HPDE6-E6E7 (cell line): ENCODE measurements at regions not wholly inside any gene's neighbourhood (a gene's known extent, or its start where the extent isn't known, plus 50 kb on each side); places are given as distances from the start of the nearest gene placed in this dataset.
"Not testable (repeated sequence)": the region's sequence is repeated elsewhere in the genome, so short reads cannot be mapped to it uniquely, and the experiment has no call there.

Source experiments
- DNase-seq: peaks from one replicate; pipeline ENCODE4 v3.0.0; 2011; ENCODE audit warnings: missing footprints; ENCODE audit errors: extremely low spot score

DNA sequence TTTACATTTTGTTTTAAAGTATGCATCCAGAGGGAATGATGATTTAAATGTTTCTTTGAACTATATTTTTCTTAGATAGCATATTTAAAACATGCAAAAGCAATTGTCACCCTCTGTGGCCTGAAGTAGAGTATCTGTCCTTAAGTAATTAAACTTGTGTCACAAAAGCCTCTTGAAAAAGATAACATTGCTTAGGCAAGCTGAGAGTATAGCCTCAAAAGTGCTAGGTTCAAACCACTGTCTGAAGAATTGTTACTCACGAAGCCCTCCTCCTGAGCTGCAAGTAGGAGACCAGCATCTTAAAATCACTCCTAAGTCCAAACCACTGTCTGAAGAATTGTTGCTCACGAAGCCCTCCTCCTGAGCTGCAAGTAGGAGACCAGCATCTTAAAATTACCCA, 378.0 kb upstream of the PRR16 start:
- DNase-seq, result no peak

DNA sequence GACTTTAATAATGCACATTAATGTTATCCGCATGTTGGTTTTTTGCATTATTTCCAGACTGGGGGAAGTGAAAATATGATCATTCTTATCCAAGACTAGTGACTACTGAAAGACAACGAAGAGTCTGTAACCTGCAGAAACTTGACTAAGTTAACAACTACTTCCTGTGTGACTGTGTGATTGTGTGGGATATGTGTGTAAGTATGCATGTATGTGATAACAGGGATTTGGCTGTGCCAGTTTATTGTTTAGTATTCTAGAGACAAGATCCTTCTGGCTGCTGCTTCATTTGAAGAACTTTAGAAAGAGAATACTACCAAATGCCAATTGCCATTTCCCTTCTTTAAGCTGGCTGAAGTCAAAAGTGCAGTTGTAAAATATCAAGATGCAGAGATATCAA, 375.7 kb upstream of the PRR16 start:
- DNase-seq, result no peak

DNA sequence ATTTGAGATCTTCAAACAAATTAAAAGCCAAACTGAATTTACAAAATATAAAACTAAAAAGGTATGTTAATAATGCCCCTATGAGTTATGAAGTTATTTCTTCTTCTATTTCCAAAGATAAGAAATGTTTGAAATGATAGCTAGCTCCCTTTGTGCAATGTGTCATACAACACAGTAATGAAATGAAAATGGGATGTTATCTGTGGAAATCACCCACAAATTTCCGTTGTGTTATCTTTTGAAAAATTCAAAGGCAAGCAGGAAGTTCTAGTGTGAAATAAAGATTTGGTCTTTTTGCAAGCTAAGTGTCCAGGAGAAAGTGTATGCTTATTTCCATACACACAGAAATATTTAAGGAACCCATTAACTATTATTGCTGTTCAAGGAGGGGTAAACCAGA, 375.3 kb upstream of the PRR16 start:
- DNase-seq, result no peak

DNA sequence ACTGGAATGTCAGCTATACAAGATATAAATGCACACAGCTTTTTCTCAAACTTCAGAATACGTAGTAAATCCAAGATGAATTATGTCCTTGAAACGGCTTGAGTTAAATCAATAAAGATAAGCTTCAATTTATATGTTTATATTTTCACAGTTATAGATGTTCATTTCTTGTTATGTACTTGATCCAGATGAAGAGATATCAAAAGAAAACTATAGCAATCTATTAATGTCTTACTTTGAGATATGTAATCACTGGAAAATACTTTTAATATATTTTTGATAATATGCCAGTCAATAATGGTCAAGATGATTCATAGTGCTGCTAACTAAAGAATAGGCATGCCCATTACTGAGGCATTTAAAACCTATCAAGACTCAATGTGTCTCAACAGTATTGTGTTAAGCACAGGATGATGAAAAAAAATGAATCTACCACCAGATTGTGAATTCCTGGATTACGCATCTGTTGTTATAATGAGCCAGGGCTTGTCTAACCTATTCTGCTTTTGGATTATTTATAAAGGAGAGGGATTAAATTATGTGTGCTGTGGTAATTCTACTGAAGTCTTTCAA, 372.6 kb upstream of the PRR16 start:
- DNase-seq, result no peak

DNA sequence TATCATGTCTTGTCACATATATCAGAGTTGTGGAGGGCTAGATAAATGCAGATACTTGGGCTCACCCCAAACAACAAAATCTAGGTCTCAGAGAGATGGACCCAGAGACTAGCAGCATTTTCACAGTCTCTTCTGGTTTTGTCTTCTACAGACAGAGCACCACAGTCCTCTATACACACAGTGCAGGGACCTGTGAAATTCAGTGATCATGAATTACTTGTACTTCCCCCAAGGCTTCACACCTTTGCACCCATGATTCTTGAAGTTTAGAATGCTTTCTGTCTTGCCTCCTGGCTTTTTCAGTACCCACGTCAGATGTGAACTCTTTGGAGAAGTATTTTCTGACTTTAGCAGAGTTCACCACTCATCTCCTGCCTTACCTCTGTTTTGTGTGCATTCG, 371.5 kb upstream of the PRR16 start:
- no peak for DNase-seq

DNA sequence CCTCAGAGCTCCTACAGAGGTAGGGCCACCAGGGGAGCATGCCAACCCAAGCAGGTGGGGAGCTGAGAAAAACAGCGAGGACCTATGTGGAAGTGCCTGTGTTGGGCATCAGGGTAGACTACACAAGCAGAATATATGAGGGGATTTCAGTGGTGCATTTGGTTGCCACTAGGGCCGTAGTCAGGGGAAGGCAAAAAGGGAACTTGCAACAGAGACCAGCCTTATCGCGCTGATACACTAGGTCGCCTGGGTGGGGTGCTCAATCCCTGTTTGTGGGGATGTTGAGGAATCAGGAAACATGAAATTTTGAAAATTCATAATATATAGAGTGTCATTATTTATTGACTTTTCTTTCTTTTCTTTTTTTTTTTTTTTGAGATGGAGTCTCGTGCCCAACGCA, 370.9 kb upstream of the PRR16 start:
- DNase-seq, result no peak

DNA sequence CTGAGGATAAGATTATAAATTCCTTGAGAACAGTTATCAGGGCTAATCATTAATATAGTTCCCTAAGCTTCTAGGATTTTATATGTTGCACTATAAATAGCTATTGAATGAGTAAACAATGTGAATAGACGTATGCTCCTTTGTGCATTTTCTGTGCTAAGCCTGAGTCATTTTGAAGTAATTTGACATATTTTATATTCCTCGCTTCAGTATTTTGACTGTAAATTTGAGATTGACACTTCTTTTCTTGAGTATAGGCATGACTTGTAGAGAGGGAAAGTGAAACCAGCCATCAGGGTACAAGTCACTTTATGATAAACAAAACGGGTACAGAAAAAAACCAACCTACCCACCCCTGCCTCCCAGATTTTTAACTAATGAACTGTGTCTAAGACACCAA, 367.7 kb upstream of the PRR16 start:
- peak; percentile 3 for DNase-seq

DNA sequence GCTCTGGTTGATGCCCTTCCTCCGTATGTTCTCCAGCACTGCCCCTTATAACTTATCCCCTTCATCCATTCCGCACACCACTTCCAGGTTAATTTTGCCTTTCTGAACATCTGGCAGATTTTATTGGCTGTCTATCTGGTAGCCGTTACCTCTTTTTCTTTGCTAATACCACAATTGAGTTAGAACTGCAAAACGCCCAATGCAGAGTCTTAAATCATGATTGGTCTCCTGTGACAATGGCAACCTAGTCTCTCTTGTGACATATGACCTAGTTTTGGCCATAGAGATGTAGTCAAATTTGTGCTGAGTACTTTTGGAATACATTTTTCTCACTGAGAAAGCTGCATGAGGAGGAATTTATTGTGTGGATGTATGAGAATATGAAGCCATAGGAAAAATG, 365.7 kb upstream of the PRR16 start:
- DNase-seq, result no peak

DNA sequence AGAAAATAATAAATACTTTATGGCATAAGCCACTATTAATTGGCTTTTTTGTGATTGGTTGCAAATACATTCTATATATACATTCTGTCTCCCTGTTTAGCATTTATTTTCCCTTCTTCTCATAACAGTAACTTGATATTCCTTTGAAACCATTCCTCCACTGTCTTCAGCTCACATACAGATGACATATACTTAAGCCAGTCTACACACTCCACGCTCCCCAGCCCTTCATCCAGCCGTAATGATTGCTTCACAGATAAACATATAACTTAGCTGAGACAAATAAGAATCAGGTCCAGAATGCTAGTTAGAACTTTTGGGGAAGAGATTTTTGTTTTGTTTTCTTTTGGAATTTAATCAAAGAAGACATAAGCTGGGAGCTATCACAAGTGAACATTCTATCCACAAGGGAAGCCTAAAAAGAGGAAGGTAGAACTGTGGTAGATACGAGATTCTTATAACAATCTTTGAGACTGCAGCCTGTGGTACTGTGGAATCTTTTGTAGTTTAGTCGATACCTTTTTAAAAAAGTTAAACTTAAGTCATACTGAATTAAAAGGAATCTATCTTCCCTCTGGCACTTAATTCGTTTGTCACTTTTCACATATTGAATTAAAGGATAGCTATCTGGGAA, 365.1 kb upstream of the PRR16 start:
- no peak for DNase-seq

DNA sequence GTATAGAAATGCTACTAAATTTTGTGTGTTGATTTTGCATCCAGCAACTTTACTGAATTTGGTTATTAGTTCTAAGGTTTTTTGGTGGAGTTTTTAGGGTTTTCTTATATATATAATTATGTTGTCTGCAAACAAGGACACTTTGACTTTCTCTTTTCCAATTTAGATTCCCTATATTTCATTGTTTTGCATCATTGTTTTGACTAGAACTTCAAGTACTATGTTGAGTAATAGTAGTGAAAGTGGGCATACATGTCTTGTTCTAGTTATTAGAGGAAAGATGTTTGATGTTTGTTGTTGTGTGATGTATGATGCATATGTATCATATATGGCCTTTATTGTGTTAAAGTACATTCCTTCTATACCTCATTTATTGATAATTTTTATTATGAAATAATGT, 362.3 kb upstream of the PRR16 start:
- no peak for DNase-seq

DNA sequence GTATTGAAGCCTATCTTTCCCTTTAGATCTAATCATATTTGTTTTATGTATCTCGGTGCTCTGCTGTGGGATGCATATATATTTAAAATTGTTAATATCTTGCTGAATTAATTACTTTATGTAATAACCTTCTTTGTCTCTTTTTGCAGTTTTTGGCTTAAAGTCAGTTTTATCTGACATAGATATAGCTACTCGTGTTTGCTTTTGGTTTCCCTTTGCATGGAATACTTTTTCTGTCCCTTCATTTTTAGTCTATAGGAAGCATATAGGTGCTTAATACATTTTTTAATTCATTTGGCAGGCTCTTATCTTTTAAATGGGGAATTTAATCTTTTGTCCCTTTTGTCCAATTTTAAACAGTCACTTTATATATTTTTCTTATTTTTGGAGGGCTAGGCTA, 360.6 kb upstream of the PRR16 start:
- DNase-seq, result no peak

DNA sequence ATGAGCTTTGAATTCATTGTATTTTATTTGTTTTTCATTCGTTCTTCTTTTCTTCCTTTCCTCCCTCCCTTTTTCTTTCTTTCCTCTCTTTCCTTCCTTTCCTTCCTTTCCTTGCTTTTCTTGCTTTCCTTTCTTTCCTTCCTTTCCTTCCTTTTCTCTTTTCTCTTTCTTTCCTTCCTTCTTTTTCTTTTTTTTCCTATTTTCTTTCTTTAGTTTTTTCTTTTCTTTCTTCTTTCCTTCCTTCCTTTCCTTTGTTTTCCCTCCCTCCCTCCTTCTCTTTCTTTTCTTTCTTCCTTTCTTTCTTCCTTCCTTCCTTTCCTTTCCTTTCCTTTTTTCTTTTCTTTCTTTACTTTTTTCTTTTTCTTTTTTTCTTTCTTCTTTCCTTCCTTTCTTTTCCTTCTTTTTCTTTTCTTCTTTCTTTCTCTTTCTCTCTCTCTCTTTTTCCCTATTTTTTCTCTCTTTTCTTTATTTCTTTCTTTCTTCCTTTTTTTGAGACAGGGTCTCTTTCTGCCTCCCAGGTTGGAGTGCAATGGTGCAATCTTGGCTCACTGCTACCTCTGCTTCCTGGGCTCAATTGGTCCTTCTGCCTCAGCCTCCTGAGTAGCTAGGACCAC, 357.1 kb upstream of the PRR16 start:
- DNase-seq, result no peak

DNA sequence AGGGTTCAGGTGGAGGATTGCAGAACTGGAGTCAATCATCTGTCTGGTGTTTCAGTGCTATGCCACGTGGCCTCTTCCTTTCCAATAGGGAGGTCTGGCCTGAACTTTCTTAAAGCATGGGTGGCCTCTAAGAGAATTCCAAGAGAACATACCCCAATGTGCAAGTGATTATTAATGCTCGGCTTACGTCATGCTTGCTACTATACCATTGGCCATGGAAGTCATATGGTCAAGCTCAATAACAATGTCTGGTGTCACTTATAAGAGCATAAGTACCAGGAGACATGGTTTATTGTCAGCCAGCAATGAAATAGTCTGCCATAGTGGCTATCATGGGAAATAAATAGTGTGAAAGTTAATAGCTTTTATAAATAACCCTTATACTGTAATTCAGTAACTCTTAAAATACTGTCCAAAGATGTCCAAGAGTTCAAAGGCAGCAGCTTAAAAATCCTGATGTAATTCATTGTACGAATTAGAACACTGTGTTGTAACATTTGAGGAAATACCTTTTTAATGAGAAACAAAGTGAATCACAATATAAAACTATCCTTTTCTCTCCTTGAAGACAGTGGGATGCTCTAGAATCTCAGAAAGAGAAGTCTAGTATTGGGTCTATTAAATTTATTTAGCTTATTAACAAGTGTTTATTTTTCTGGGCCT, 355.4 kb upstream of the PRR16 start:
- no peak for DNase-seq

DNA sequence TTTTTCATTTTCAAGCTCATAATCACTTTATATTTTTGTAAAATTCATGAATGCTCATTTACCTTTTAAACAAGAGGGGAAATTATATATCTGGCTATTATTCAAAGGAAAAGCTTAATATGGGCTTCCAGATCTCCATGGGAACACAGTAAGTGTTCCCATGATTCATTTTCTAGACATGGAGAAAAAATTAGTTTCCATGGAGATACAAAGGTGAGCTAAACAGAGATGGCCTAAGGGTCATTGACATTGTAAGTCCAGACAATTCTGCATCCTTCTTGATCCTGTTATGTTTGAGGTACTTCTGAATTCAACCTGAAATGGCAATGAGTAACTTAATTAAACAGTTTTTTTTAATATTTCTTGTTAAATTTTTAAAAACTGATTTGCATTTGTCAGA, 341.4 kb upstream of the PRR16 start:
- DNase-seq, result no peak

DNA sequence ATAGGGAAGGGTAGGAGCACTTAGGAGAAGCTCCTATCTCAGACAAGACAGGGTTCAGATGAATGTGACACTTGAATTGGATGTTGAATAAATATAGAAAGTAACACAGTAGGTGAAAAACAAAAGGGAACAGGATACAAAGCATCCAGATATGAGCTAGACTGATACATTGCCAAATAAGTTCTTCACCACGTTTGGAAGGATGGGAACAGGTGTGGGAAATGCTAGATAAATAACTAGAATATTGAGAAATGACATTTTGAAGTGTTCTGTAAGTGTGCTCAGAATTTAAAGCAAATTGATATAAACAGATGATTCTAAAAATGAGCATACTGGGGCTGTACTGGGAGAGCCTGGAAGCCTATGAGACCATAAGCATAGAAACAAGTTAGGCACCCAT, 340.1 kb upstream of the PRR16 start:
- no peak for DNase-seq

DNA sequence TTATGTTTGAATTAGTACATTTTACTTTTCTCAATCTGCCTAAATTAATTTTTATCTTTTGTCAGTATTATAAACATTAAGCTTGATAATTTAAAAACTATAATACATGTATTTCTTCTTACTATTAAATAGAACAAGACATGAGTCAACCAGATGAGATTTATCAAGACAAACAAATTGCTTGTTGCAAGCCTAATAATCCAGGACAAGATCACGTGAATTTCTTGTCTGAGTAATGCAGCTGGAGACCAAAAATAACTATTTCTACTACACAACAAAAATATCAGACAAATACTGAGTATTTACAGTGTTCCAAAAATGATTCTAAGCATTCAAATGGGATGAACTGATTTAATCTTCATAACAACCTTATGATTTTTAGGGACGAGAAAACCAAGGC, 339.1 kb upstream of the PRR16 start:
- DNase-seq, result no peak

DNA sequence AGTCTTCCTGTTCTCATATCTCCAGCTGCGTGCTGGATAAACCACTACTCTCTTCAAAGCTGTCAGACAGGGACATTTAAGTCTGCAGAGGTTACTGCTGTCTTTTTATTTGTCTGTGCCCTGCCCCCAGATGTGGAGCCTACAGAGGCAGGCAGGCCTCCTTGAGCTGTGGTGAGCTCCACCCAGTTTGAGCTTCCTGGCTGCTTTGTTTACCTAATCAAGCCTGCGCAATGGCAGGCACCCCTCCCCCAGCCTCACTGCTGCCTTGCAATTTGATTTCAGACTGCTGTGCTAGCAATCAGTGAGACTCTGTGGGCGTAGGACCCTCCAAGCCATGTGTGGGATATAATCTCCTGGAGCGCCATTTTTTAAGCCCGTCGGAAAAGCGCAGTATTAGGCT, 331.8 kb upstream of the PRR16 start:
- not testable (repeated sequence) for DNase-seq

DNA sequence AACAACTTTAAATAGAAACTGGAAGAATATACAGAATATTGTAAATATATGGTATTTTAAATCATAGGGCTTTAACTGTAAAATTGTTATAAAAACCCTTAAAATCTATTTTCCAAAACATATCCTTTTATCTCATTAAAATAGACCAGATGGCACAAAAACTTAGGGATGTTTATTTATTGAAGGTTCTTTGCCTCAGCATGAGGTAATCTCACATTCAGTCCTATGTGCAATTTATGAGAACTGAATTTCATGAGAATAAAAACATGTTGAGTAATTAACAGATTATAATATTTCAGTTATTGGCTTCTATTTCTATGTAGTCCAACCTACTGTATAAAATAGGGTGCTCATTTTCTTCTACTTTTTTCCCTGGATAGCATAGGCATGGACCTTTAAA, 329.2 kb upstream of the PRR16 start:
- DNase-seq, result no peak

DNA sequence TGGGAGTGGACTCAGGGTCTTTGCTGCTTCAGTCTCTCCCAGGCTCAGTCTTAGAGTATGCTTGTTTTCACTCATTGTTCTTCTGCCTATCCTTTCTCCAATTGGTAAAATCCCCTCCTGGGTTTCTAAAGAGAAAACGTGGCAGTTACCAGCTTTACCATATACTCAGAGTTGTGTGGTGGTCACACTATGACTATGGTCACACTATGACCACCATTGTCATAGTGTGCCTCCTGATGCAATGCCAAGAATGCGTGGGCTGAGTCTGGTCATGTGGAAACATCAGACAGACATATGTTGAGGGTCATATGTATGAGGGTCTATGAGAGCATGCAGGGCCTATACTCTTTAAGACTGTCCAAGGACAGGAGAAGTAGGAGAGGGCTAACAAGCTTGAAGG, 326.5 kb upstream of the PRR16 start:
- no peak for DNase-seq

DNA sequence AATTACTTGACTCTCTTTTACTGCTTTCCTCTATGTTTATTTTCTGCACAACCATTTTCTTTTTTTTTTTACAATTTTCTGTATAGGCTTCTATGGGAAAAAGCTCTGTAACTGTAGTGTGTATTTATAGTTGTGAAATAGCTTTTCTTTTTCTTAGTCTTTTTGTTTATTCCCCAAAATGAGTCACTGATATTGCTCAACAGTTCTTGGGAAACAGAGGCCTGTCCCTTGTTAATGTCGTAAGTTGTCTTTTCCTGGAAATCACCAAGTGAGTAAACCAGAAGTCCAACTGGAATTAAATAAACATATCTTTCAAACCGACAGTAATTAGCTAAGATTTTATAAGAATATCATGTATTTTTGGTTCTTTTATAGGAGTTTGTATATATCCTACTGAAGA, 325.1 kb upstream of the PRR16 start:
- DNase-seq, result peak; percentile 57

DNA sequence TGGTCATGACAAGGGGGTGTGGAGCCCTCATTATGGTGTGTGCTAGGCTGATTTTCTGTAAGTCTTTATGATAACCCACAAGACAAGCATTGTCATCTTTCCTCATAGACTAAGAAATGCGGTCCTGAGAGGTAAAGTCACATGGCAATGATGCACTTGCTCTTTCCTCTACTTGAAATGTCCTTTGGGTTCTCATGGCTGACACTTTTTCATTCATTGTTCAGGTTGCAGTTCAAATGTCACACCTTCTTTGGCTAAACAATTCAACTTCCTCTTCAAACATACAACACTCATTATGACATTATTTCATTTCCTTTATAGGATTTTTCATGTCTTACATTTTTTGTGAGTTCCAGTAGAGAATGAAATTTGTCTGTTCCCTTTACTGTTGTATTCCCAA, 323.6 kb upstream of the PRR16 start:
- no peak for DNase-seq

DNA sequence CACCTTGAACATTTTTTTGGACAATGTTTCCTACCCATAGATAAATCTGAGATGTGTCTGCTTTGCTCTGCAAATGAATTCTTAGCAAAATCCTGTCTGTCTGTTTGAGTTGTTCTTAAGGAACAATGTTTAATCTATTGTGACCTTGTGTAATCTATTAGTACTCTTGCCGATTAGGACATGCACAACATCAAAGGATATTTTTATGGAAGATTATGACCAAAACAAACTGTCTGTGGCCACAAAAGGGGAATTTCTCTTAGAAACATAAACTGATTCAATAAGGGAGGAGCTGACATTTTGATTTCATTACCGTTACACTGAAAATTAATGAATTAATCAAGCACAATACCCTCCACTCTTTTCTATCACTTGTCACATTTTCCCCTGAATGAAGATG, 323.0 kb upstream of the PRR16 start:
- no peak for DNase-seq

DNA sequence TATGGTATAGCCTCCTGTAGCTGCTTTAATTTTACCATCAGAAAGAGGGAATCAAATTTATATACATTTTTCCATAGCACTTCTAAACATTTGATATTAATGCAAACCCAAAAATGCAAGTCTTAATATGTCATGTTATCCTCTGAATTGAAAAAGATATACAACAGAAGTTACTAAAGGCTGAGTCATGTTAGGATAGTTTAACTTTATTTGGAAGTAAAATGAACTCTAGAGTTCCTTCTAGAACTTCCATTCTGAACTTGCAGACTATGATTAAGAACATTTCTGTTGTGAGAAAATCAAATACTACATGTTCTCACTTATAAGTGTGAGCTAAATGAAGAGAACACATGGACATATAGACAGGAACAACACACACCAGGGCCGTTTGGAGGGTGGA, 317.3 kb upstream of the PRR16 start:
- DNase-seq, result no peak
